NCI-H774 (cell line): ENCODE measurements at regions not wholly inside any gene's neighbourhood (a gene's known extent, or its start where the extent isn't known, plus 50 kb on each side); places are given as distances from the start of the nearest gene placed in this dataset.
A peak's percentile ranks its signal among the peaks of the same experiment; 100 is the strongest.

Experiments
- DNase-seq: peaks from one replicate; lab custom pipeline; 2025; lab: John Stamatoyannopoulos, UW

GRCh38 chrX:15191830-15192229, 78.1 kb downstream of the ASB9 start:
- no peak for DNase-seq

DNA sequence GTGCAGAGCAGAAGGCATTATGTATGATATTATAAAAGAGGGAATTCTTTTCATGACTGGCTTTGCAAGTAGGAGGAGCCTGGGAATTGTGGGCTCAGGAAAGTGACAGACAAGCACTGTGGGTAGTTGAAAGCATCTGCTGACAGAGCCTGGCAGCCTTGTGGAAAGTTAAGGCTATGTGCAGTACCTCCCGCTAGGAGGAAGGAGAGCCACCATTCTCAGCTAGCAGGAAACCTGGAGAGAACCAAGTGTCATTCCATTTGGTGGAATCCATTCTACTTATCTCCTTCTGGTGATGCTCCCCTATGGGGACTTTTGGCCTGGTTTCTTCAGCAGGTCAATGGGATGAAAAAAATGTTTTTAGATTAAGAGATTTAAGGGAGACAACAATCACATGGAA, 81.8 kb downstream of the ASB9 start:
- DNase-seq: no peak

- no peak for DNase-seq
Measured at GRCh38 chrX:15177316-15177715, 92.6 kb downstream of the ASB9 start.

- no peak for DNase-seq
Measured at GRCh38 chrX:15173411-15173810, 96.5 kb downstream of the ASB9 start.

DNA sequence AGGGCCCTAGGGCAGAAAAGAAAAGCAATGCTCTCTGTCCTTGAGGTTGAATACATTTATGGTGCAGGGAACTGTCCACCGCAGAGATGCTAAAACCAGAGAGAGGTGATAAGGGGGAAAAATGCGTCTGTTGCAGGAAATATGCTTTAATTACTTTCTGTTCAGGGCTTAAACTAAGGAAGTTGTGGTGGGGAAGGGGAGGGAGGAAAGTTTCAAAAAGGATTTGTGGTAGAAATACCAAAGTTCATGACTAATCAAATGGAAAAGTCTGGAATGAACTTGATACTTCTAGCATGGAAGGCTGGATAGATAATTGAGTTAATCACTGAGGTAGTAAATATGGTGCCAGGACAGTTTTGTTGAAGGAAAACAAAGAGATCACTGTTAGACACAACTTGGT, 99.0 kb downstream of the ASB9 start:
- DNase-seq: no peak

GRCh38 chrX:15167826-15168225, 102.1 kb downstream of the ASB9 start:
- no peak for DNase-seq

GRCh38 chrX:15165832-15166231, 104.1 kb downstream of the ASB9 start:
- DNase-seq: no peak

- DNase-seq: no peak
Measured at GRCh38 chrX:15163131-15163530, 106.8 kb downstream of the ASB9 start.

- no peak for DNase-seq
Measured at GRCh38 chrX:15160558-15161095, 109.3 kb downstream of the ASB9 start.

- no peak for DNase-seq
Measured at GRCh38 chrX:15158736-15159406, 111.0 kb downstream of the ASB9 start.

DNA sequence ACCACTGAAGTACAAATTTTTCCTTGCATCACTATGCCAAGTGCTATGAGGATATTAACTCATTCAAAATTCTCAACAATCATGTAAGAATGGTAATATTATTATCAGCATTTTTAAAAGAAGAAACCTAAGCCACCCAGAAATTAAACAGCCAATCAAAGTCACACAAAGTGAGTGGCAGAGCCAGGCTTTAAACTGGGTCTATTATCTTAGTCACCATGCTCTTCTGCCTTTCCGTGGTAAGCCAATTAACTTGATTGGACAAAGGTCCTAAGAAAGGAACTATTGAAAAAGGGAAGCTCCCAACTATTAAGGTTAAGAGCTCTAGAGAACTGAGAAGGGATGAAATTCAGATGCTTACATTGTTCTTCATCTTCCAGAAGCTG, 111.5 kb downstream of the ASB9 start:
- no peak for DNase-seq

DNA sequence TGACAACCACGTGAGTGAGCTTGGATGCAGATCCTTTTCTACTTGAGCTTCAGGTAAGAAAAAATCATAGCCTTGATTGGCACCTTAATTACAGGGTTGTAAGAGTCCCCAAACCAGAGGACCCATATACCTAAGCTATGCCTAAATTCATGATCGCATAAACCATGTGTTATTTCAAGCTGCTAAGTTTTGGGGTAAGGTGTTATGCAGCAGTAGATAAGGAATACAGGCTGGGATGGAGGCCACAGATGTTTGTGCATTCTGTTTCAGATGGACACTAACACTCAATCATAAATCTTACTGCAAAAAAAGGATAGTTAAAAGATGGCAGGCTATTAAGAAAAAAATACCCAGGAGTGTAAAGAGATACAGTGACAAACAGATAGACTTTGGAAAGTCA, 112.3 kb downstream of the ASB9 start:
- no peak for DNase-seq

DNA sequence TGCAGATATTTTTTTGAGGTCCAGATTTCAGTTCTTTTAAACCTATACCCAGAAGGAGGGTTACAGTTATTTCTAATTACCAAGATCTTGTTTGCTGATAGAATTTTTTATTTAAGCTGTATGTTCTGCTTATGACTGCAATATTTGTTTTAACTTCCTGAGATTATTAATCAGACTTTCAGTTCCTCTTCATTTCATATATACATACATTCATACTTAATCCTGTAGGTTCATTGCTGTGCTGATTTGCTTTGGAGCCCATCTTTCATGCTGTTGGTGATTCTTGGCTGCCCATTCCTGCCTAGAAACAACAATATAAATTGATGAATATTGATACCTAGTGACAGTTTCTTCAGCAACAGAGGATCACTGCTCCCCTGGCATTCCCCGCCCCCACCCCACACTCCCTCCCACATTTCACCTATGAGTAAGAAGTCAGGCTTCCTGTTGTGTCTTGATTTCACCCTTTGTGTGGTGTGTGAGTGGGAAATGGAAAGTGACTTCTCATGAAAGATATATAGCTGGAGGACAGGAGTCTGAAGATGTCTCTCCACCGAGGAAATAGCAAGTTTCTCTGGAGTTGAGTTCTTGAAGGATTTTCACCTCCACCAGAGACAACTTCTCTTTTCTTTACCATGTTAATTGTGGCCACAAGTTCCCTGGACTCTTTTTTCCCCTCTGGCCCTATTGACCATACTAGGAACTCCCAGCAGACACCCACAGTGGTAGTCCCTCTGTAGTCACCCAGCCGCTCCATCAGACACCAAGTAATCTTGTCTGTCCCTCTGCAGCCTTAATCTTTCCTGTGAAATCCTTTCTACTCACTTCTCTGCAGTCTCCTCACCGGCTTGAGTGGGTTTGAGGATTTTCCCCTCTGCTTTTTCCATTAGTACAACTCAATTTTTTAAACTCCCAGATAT, 118.4 kb downstream of the ASB9 start:
- no peak for DNase-seq

DNA sequence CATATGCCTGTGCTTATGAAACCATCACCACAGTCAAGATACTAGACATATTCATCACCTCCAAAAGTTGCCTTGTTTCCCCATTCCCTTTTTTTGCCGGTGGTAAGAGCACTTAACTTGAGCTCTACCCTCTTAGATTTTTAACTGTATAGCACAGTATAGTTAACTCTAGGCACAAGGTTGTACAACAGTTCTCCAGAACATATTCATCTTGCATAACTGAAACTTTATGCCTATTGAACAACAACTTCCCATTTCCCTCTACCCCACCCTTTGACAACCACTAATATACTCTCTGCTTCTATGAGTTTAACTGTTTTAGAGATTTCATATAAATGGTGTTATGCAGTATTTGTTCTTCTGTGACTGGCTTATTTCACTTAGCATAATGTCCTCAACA, 119.3 kb downstream of the ASB9 start:
- DNase-seq: no peak

- DNase-seq: no peak
Measured at GRCh38 chrX:15146515-15146914, 123.4 kb downstream of the ASB9 start.

DNA sequence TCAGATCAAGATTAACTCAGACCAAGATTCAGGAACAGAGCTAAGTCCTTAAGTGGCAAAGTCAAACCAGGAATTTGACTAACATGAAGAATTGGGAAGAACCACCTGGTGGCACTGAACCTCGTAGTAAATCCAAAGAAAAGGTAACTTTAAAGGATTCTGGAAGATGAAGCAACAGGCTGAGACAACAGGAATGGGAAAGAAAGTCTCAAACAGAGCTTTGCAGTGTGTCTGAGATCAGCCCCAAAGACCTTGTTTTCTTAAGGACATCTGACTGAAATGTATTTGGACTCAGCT, 126.1 kb downstream of the ASB9 start:
- no peak for DNase-seq

DNA sequence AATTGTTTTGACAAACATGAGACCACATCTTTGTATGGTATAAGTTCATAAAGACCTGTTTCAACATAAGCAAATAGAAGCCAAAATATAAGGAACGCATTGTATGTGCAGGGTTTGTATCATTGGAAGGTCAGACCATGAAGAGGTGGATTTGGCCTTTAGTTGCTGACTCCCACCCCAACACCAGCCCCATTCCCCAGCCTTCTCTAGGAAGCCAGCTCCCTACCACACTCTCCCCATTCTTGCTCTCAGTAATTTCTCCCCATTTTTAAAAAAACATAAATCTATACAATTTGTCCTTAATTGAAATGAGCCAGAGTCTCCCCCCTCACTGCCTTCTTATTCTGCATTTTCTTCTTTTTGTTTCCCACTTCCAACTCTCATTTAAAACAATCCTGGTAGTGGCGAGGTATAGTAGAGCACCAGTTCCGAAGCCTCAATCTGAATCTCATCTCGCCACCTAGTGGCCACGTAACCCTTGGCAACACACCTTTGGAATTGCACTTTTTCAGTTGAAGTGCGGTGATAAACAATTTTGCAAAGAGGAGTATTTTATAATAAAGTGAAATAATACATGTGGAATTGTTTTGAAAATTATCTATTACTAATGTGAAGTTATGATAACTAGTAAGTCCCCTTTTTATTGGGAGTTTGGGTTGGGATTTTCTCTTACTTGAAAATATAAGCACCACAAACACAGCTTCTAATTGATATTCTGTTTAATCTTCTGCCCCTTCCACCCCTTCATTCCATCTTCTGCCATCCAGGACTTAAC, 126.6 kb downstream of the ASB9 start:
- peak; percentile 4 for DNase-seq

- no peak for DNase-seq
Measured at GRCh38 chrX:15142084-15142715, 127.7 kb downstream of the ASB9 start.

DNA sequence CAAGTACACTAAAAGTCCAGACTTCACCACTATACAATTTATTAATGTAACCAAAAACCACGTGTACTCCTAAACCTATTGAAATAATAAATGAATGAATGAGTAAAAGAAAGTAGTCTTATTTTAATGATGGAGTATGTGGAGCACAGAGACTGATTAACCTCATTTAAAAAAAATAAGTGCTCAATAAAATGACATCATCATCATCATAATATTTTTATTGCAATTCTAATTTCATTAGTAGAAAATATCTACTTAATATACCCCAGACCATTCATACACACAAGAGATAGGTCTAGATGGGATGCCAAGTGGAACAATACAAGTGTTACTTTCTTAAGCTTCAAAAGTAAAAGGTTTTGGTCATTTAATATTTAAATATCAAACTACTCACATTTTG, 133.1 kb downstream of the ASB9 start:
- DNase-seq: no peak

DNA sequence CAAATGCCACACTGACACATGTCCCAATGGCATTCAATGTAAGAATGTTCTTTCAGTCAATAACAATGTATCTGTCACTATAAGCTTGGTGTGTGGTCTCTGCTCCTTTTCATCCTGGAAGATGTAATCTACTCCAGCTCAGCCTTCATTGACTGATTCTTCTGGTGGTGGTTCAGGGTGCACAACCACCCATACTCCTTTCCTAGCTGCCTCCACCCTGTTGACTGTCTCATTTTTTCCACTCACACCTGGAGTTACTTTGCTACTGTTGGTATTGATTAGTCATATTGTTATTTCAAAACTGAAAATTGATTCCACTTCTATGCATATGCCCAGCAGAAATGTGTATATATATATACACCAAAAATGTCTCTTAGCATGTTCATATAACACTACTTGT, 140.5 kb downstream of the ASB9 start:
- no peak for DNase-seq

GRCh38 chrX:15128861-15129260, 141.0 kb downstream of the ASB9 start:
- no peak for DNase-seq

DNA sequence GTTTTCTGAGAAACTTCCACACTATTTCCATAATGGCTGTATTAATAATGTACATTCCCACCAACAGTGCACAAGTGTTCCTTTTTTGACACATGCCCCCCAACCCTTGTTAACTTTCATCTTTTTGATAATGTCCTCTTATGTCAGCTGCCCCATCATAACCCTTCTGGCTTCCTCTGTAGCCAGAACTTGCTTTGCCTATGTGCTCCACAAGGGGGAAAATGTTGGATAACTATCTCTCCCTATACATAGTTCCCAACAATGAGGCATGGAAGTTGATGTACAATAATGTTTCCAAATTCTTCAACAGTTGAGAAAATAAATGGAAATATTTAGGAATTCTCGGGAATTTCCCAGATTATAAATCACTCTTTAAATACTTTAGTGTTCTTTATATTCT, 142.9 kb downstream of the ASB9 start:
- no peak for DNase-seq
